H1 (cell line): ENCODE measurements at regions not wholly inside any gene's neighbourhood (a gene's known extent, or its start where the extent isn't known, plus 50 kb on each side); places are given as distances from the start of the nearest gene placed in this dataset.

Experiments used
- BACH1 ChIP-seq: IDR thresholded peaks from 2 replicates; pipeline ENCODE4 v1.6.1; 2012; ENCODE audit warnings: low read length, improper control_type of control experiment
- CEBPB ChIP-seq: IDR thresholded peaks from 2 replicates; pipeline ENCODE4 v1.6.1; 2012; ENCODE audit warnings: low read depth, low read length
- EZH2 ChIP-seq: fragments of 200-600 bp; sonication (generic); IDR thresholded peaks from 2 replicates; pipeline ENCODE4 v1.7.1; 2012; ENCODE audit warnings: low read depth, mild to moderate bottlenecking, moderate library complexity, low read length, inconsistent platforms; ENCODE audit not compliant: severe bottlenecking
- FOSL1 ChIP-seq: IDR thresholded peaks from 2 replicates; pipeline ENCODE4 v1.6.1; 2011; ENCODE audit warnings: mild to moderate bottlenecking, low read depth, low read length, moderate library complexity; ENCODE audit not compliant: insufficient read depth
- GABPA ChIP-seq: IDR thresholded peaks from 2 replicates; pipeline ENCODE4 v1.6.1; 2011; ENCODE audit warnings: mild to moderate bottlenecking, low read length, moderate library complexity, borderline replicate concordance; ENCODE audit not compliant: insufficient read depth
- HDAC6 ChIP-seq: IDR thresholded peaks from one replicate; pipeline ENCODE4 v1.7.1; 2012; ENCODE audit warnings: low read depth, mild to moderate bottlenecking, inconsistent platforms, low read length, moderate library complexity
- POLR2A ChIP-seq, 2 experiments: IDR thresholded peaks; 1 replicate in 1 of 2; 2 replicates in 1 of 2; pipeline ENCODE4 v1.6.1; 2011; ENCODE audit warnings: low read depth in 2 of 2, low read length in 2 of 2, mild to moderate bottlenecking in 2 of 2; ENCODE audit errors: control extremely low read depth in 1 of 2
- RFX5 ChIP-seq: IDR thresholded peaks from 2 replicates; pipeline ENCODE4 v1.6.1; 2011; ENCODE audit warnings: low read depth, low read length, improper control_type of control experiment, borderline replicate concordance
- SIN3A ChIP-seq, 2 experiments: IDR thresholded peaks in 1 of 2; conservative IDR thresholded peaks in 1 of 2; 2 replicates each; pipeline ENCODE4 v1.6.1; 2011 to 2012; ENCODE audit warnings: low read length in 2 of 2, improper control_type of control experiment in 1 of 2, low read depth in 1 of 2, mild to moderate bottlenecking in 1 of 2
- SP1 ChIP-seq: IDR thresholded peaks from 2 replicates; pipeline ENCODE4 v1.6.1; 2011; ENCODE audit warnings: low read depth, low read length
- ZNF274 ChIP-seq: IDR thresholded peaks from 2 replicates; pipeline ENCODE4 v1.7.0; 2012; ENCODE audit warnings: low read length, borderline replicate concordance; ENCODE audit errors: extremely low read depth
- TF ChIP-seq, protein P1 (sequence below), 3 experiments: IDR thresholded peaks; 1 replicate in 2 of 3; 2 replicates in 1 of 3; pipeline versions ENCODE4 v1.5.1 to v1.6.1; 2011; ENCODE audit warnings: low read length in 3 of 3, mild to moderate bottlenecking in 3 of 3, inconsistent platforms in 2 of 3, low read depth in 1 of 3, moderate library complexity in 1 of 3; ENCODE audit not compliant: insufficient read depth in 1 of 3; ENCODE audit errors: control extremely low read depth in 1 of 3

DNA sequence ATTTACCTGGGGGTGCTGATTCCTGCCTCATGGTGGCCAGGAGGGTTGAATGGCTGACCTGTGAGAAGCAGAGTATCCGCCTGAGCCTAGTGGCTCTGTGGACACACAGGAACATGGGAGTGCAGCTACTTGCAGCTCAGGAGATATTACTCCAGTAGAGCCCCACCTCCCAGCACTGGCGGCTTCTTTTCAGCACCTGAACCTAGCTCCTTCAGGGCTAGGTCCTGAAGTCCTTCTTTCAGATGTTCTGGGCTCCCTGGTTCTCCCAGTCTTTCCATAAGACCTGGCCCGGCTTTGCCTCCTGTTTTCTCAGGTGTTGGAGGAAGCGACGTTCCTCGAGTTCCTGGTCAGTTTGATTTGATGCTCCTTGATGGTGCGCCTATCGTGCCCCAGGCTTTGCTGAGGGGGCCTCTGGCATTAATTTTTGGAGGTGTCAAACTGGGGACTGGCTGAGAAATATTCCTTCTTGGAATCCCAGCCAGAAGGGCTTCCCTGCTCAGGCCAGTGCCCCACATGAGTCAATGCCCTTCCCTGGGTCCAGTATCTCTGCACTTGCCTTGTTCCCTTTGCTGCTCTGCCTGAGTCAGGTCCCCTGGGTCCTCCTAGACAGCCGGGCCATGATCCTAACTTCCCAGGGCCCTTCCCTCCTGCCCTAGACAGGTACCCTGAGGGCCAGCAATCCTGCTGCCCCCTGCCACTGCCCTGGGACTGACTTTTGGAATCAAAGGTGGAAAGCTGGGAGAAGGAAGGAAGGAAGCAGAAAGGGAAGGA lies 110.7 kb upstream of the HAAO start:
- TF ChIP-seq EZH2 (no peak), CEBPB (no peak), FOSL1 (no peak), SP1 (no peak), SIN3A (conservative IDR thresholded peaks at IDR 0.05 in 1 of 2, IDR thresholded peaks at IDR 0.05 in 1 of 2; ENCODE audit: low read depth in 1 of 2, low read length in 2 of 2) (no peak), POLR2A (IDR thresholded peaks at IDR 0.05; ENCODE audit: control extremely low read depth in 1 of 2, low read depth in 2 of 2, low read length in 2 of 2) (no peak), HDAC6 (no peak), GABPA (no peak), ZNF274 (no peak), BACH1 (no peak), RFX5 (no peak)
- TF ChIP-seq, protein P1, sequence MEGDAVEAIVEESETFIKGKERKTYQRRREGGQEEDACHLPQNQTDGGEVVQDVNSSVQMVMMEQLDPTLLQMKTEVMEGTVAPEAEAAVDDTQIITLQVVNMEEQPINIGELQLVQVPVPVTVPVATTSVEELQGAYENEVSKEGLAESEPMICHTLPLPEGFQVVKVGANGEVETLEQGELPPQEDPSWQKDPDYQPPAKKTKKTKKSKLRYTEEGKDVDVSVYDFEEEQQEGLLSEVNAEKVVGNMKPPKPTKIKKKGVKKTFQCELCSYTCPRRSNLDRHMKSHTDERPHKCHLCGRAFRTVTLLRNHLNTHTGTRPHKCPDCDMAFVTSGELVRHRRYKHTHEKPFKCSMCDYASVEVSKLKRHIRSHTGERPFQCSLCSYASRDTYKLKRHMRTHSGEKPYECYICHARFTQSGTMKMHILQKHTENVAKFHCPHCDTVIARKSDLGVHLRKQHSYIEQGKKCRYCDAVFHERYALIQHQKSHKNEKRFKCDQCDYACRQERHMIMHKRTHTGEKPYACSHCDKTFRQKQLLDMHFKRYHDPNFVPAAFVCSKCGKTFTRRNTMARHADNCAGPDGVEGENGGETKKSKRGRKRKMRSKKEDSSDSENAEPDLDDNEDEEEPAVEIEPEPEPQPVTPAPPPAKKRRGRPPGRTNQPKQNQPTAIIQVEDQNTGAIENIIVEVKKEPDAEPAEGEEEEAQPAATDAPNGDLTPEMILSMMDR (IDR thresholded peaks at IDR 0.05; ENCODE audit: control extremely low read depth in 1 of 3, insufficient read depth in 1 of 3, low read depth in 1 of 3, low read length in 3 of 3): no peak
